ENCODE measurements at regions not wholly inside any gene's neighbourhood (a gene's known extent, or its start where the extent isn't known, plus 50 kb on each side); places are given as distances from the start of the nearest gene placed in this dataset.

DNA sequence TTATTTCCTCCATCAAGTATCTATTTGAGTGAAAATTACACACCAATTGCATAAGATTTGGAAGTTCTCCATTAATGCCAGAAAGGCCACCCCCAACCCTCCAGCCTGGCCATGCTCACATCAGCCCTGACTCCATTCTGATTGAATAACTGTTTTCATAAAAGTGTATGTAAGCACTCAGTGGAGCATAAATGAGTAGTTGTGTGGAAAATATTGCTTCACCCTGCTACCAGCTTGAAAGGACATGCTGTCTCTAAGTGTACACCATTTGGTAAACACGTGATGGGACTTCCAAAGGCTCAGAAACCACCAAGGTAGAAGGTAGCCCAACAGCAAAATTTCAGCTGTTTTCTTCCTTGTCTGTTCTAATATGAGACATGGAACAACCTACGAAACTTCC is 393.8 kb downstream of the ZNF385D start:
- no peak for DNase-seq
- Histone ChIP-seq H3K4me3 (ENCODE audit: insufficient read depth, low read depth, low read length) (no peak overlapping the region), H3K27me3 (ENCODE audit: control insufficient read depth, insufficient read depth, low read length) (no peaks in the 10 kb centered on the region), H3K36me3 (replicated peaks; ENCODE audit: control insufficient read depth, insufficient read depth, low read length) (no peaks in the 10 kb centered on the region)

DNA sequence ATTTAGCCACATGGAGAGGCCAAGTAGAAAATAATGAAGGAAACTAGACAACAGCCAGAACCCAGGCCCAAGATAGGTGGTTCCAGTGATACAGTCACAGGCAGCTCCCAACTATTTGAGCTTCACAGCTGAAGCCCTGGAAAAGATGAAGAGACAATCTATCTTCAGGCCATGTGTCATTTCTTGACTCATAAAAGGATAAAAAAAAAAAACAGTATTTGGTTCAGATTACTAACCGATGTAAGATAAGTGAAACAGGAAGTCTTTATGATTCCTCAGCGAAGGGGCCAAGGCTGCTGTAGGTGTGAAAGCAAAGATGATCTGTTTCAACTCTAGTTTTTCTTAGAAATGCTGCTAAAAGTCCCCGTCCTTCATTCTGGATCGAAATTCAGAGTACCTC is 394.6 kb downstream of the ZNF385D start:
- Histone ChIP-seq H3K36me3 (replicated peaks; ENCODE audit: control insufficient read depth, insufficient read depth, low read length) (no peaks in the 10 kb centered on the region), H3K4me3 (ENCODE audit: insufficient read depth, low read depth, low read length) (no peak overlapping the region), H3K27me3 (ENCODE audit: control insufficient read depth, insufficient read depth, low read length) (no peaks in the 10 kb centered on the region)
- DNase-seq = no peak

DNA sequence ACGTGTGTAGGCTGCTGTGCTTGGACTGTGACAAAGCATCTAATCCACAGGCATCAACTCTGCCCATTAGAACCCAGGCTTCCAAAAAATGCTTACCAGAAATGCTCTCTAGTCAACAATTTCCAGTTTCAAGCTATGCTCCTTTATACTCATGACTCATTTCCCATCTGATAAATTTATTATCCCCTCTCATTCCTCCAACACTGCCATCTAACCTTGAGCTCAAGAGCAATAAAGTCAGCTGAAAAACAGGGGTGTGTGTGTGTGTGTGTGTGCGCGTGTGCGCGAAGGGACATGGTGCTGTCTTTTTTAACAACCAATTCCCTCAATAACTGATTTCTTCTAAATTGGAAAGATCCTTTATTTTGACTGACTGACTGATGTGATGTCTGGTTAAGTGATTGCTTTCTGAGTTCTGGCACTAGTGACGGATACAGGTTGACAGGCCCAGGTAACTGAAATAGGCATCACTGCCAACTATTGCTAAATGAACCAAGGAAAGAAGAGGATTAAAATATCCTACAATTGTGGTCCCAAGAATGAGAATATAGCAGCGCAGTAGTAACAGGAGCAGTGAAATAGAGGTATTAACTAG is 405.5 kb downstream of the ZNF385D start:
- Histone ChIP-seq H3K36me3 (replicated peaks; ENCODE audit: control insufficient read depth, insufficient read depth, low read length) (no peaks in the 10 kb centered on the region), H3K27me3 (ENCODE audit: control insufficient read depth, insufficient read depth, low read length) (no peaks in the 10 kb centered on the region), H3K4me3 (ENCODE audit: insufficient read depth, low read depth, low read length) (no peak overlapping the region)
- no peak for DNase-seq

DNA sequence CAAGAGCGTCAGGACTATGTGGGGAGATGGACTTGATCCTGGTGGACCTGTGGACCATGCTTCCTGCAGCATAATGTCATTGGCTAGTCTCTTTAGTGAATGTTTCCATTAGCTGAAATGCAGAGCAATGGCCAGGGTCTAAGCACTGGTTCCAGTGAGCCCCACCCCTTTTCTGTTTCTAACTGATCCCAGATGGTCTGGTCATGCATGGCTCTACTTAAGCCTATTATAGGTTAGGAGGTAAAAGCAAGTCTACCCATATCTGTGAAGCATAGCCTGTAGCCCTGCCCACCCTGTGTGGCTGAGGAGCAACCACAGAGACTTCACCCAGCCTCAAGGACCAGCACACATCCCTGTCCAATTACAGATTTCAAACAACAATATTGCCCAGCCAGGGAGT is 419.2 kb downstream of the ZNF385D start:
- no peak overlapping the region for H3K4me3 ChIP-seq (ENCODE audit: insufficient read depth, low read depth, low read length)
- H3K27me3 ChIP-seq (ENCODE audit: control insufficient read depth, insufficient read depth, low read length) = no peaks in the 10 kb centered on the region
- DNase-seq = no peak
- no peaks in the 10 kb centered on the region for H3K36me3 ChIP-seq (replicated peaks; ENCODE audit: control insufficient read depth, insufficient read depth, low read length)

DNA sequence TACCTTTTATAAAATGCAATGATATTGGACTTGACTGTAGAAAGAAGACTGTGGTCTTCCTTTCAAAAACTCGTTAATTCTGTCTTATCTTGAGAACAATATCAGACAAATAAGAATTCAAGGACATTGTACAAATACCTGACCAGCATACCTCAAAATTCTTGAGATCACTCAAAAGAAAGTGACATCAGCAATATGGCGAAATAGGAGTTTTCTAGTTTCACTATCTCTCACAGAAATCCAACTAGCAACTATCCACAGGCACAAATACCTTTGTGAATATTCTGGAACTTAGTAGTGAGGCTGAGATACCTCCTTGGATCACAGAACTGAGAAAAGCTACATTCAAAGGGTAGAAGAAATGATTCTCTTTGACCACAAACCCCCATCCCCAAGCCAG is 419.7 kb downstream of the ZNF385D start:
- no peak for DNase-seq
- Histone ChIP-seq H3K36me3 (replicated peaks; ENCODE audit: control insufficient read depth, insufficient read depth, low read length) (no peaks in the 10 kb centered on the region), H3K27me3 (ENCODE audit: control insufficient read depth, insufficient read depth, low read length) (no peaks in the 10 kb centered on the region), H3K4me3 (ENCODE audit: insufficient read depth, low read depth, low read length) (no peak overlapping the region)

DNA sequence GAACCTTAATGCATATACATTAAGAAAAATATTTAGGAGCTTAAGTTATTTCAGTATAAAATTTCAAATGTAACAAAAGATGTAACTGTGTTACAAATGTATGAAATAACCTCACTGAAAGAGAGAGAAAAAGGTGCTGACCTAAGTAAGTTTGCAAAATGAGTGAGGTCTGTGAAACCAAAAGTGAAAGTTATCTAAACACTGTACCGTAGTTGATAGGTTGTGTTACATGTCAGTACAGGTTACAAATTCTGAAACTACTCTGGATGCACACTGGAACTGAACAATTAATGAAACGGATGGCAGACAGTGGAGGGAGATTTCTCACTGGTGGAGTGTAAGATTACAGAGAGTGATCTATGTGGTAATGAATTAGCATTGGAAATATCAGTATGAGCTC is 420.7 kb downstream of the ZNF385D start:
- H3K36me3 ChIP-seq (replicated peaks; ENCODE audit: control insufficient read depth, insufficient read depth, low read length) = no peaks in the 10 kb centered on the region
- no peaks in the 10 kb centered on the region for H3K27me3 ChIP-seq (ENCODE audit: control insufficient read depth, insufficient read depth, low read length)
- no peak for DNase-seq
- no peak overlapping the region for H3K4me3 ChIP-seq (ENCODE audit: insufficient read depth, low read depth, low read length)

DNA sequence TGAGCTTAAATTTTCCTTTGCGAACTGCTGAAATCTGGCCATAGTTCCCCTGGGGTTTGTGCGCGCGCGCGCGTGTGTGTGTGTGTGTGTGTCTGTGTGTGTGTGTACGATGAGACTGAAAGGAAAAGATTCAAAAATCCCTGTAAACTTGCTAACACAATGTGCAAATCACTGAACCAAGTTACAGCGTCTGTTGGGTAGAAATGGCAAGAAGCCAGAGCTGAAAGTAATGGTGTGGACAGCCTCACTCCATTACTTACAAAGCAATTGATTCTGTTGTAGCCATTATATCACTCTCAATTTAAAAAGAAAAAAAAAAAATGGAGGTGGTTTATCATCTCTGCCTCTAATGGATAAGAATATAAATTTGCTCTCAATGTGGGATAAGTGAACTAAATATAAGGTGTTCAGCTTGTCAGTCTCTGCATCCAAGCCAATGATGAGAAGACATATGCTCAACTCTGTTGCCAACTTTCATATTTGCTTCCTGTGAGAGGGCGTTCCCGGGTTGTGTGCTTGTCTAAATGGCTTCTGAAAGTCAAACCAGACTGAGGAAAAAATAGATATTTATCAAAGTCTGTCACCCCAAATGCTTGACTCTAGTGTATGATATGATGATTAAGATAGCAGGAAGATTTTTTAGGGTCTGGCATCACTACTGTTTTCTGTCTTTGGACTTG is 422.2 kb downstream of the ZNF385D start:
- no peak for DNase-seq
- no peak overlapping the region for H3K4me3 ChIP-seq (ENCODE audit: insufficient read depth, low read depth, low read length)
- no peaks in the 10 kb centered on the region for H3K36me3 ChIP-seq (replicated peaks; ENCODE audit: control insufficient read depth, insufficient read depth, low read length)
- H3K27me3 ChIP-seq (ENCODE audit: control insufficient read depth, insufficient read depth, low read length) = no peaks in the 10 kb centered on the region

DNA sequence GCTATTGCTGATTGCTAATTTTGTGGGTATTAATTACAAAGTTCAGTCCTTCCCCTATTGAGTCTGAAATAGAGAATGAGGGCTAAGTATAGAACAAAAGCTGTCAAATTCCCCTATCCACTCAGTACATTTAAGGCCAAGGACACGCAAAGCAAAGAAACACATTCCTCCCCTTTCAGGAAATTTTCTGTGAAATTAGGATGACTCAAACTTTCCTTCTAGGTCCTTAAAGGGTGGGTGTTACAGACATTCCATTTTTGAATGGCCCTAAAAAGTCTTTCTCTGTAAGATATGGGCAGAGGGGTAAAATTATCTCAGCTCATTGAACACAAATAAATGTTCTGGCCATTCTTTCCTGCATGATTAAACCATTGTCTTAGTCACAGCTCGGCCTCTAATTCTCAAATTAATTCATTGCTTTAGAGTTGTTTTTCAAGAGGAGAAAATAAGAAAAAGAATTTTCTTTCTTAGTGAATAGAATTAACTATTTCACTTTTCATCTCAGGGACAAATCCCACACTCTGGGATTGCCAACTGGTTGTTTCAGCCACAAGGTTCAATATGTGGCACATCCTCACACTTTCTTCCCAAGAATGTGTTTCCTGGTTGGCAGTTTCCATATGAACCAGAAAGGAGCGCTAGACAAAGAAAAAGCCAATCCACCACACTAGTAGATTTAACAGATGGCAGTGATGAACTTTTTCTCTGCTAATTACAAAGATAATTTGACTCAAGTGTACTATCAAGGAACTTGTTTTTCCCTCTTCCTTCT is 424.1 kb downstream of the ZNF385D start:
- Histone ChIP-seq H3K36me3 (replicated peaks; ENCODE audit: control insufficient read depth, insufficient read depth, low read length) (no peaks in the 10 kb centered on the region), H3K4me3 (ENCODE audit: insufficient read depth, low read depth, low read length) (no peak overlapping the region), H3K27me3 (ENCODE audit: control insufficient read depth, insufficient read depth, low read length) (no peaks in the 10 kb centered on the region)
- no peak for DNase-seq

DNA sequence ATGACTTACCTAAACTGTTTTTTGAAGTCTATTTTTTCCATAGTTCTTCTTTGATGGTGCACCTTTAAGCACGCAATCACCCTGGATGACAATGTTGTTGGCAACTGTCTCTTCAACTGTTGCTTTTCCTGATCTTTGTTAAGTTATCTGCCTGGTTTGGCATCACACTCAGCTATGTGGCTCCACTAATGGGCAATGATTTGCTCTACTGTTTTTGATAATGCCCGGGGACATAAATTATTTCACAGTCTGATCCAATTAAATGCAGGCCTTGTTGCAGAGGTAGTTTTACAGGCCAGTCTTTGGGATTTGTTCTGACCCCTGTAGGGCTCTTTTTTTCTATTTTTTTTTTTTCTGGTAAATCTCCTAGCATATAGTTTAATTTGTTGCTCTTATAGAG is 436.3 kb downstream of the ZNF385D start:
- DNase-seq = no peak
- Histone ChIP-seq H3K4me3 (ENCODE audit: insufficient read depth, low read depth, low read length) (no peak overlapping the region), H3K36me3 (replicated peaks; ENCODE audit: control insufficient read depth, insufficient read depth, low read length) (no peaks in the 10 kb centered on the region), H3K27me3 (ENCODE audit: control insufficient read depth, insufficient read depth, low read length) (no peaks in the 10 kb centered on the region)

DNA sequence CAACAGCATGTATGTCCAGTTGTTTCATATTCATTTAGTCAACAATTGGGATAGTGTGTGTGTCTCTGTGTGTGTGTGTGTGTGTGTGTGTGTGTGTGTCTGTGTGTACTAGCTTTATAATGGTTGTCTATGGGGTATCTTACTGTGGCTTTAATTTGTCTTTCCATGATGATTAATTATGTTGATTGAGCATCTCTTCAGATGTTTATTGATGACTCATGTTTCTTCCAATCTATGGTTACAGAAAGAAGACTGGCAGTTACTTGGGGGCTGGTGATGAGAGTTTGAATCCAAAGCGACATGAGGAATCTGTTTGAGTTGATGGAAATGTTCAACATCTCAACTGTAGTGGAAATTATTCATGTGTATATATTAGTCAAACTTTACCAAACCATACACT is 440.1 kb downstream of the ZNF385D start:
- no peak overlapping the region for H3K4me3 ChIP-seq (ENCODE audit: insufficient read depth, low read depth, low read length)
- H3K36me3 ChIP-seq (replicated peaks; ENCODE audit: control insufficient read depth, insufficient read depth, low read length) = no peaks in the 10 kb centered on the region
- no peak for DNase-seq
- H3K27me3 ChIP-seq (ENCODE audit: control insufficient read depth, insufficient read depth, low read length) = no peaks in the 10 kb centered on the region

DNA sequence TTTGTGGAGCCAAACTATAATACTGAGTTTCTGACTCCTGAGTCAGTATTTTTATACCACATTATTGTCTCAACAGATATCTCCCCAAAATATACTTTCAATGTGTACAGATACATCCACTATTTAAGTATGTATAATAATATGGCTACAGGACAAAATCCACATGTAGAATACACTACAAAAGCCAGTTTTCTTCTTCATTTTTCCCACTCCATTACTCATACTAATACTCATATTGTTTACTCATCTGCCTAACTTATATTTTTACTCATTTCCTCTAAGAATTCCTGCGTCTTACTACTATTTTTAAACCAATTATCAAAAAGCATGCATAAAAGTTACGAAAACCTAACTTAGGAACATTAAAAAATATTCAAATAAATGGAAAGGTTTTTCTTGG is 440.8 kb downstream of the ZNF385D start:
- Histone ChIP-seq H3K4me3 (ENCODE audit: insufficient read depth, low read depth, low read length) (no peak overlapping the region), H3K27me3 (ENCODE audit: control insufficient read depth, insufficient read depth, low read length) (no peaks in the 10 kb centered on the region), H3K36me3 (replicated peaks; ENCODE audit: control insufficient read depth, insufficient read depth, low read length) (no peaks in the 10 kb centered on the region)
- no peak for DNase-seq

DNA sequence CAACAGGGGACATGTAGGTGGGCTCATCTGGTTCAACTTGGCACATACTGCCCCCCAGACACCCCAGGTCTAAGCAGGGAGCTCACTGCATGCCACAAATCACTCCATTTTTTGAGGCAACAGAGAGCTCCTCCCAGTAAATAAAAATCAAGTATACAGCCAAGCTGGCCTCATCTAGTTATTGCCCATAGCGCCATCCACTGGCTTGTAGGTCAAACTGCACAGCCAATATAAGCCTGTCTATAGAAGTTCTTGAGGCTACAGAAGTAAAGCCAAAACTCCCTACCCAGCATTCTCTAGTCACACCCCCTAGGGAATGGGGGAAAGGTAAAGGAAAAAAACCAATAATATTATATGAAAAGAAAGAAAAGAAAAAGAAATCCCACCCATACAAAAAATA is 453.7 kb downstream of the ZNF385D start:
- no peaks in the 10 kb centered on the region for H3K27me3 ChIP-seq (ENCODE audit: control insufficient read depth, insufficient read depth, low read length)
- no peak for DNase-seq
- H3K4me3 ChIP-seq (ENCODE audit: insufficient read depth, low read depth, low read length) = no peak overlapping the region
- H3K36me3 ChIP-seq (replicated peaks; ENCODE audit: control insufficient read depth, insufficient read depth, low read length) = no peaks in the 10 kb centered on the region

DNA sequence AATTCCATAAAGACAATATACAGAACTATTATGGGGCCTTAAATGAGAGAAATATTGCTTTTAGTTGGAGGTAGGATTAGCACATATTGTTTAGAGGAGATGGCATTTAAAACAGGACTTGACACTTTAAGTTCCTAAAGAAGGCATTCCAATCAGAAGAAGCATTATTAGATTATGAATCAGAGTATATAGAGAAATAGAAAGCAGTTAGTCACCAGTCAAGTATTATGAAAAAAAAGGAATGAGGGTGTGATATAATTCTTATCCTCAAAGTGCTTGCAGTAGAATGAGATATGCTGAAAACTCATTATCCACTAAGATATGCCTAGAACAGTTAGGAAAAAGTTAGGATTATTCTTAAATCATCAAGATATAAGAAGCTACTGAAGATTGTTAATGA is 456.2 kb downstream of the ZNF385D start:
- Histone ChIP-seq H3K36me3 (replicated peaks; ENCODE audit: control insufficient read depth, insufficient read depth, low read length) (no peaks in the 10 kb centered on the region), H3K4me3 (ENCODE audit: insufficient read depth, low read depth, low read length) (no peak overlapping the region), H3K27me3 (ENCODE audit: control insufficient read depth, insufficient read depth, low read length) (no peaks in the 10 kb centered on the region)
- DNase-seq = no peak

DNA sequence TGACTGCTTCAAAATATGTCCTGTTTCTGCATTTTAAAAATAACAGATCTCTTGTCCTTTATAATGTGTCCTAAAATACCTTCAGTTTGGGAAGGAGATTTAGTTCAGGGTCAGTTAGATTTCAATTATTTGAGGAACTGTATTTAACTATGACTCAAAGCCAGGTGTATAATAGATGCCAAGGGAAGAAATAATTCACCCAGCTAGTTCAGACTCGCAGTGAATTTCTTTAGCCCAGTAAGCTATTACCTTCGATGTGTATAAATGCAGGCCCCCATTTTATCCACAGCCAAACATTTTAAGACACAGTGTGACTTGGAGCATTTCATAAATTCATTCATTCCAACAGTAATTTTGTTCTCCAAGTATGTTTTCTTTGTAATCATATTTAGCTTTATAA is 458.0 kb downstream of the ZNF385D start:
- no peak for DNase-seq

DNA sequence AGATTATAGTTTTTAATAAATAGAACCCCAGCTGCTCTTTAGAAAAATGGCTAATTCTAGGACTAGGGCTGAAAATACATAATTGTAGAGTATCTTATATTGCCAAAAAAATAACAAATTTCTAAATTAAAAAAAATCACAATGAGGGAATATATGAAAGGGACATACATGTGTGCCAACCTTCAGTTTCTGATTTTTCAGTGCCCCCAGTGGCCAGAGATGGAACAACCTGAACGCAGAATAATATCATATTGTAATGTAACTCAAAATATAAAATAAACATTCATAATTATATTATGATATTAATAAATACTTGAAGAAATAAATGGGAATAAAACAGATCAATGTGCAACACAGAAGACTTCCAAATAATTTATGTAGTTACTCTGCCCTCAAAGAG is 460.5 kb downstream of the ZNF385D start:
- DNase-seq = no peak
- Histone ChIP-seq H3K27me3 (ENCODE audit: control insufficient read depth, insufficient read depth, low read length) (no peaks in the 10 kb centered on the region), H3K4me3 (ENCODE audit: insufficient read depth, low read depth, low read length) (no peak overlapping the region), H3K36me3 (replicated peaks; ENCODE audit: control insufficient read depth, insufficient read depth, low read length) (no peaks in the 10 kb centered on the region)

More for the DNA sequence above, 458.0 kb downstream of the ZNF385D start:
- no peak overlapping the region for H3K4me3 ChIP-seq (ENCODE audit: insufficient read depth, low read depth, low read length)
- H3K27me3 ChIP-seq (ENCODE audit: control insufficient read depth, insufficient read depth, low read length) = no peaks in the 10 kb centered on the region
- no peaks in the 10 kb centered on the region for H3K36me3 ChIP-seq (replicated peaks; ENCODE audit: control insufficient read depth, insufficient read depth, low read length)

All from H7 (cell line).